IMR-90 (cell line): ENCODE measurements at regions not wholly inside any gene's neighbourhood (a gene's known extent, or its start where the extent isn't known, plus 50 kb on each side); places are given as distances from the start of the nearest gene placed in this dataset.

Experiments used
- ATAC-seq: fragments of 200-7000 bp; cut with Tn5 transposase; 2 replicates; pipeline ENCODE4 v1.9.1; 2020; ENCODE audit warnings: low read depth, mild to moderate bottlenecking, moderate library complexity
- BruUV-seq: library from RNA; stranded (reverse); fragments of 400-500 nt; replicated peaks from 2 replicates; lab custom pipeline; 2021; lab: Mats Ljungman, UMichigan
- CTCF ChIA-PET: fragments of 300-600 bp; formaldehyde crosslinking; extraction: SDS; loops from one replicate; lab custom pipeline; 2021; ENCODE audit warnings: antibody characterized with exemption; lab: Yijun Ruan, JAX
- POLR2A ChIA-PET: fragments of 300-600 bp; sonication (Branson Sonifier 250); formaldehyde crosslinking; loops from one replicate; lab custom pipeline; 2022; ENCODE audit warnings: antibody characterized with exemption; ENCODE audit not compliant: unreplicated experiment; lab: Charles Lee
- DNase-seq: peaks from one replicate; pipeline ENCODE4 v3.0.0; 2013
- H2AFZ ChIP-seq: replicated peaks from 2 replicates; pipeline ENCODE3; 2013; ENCODE audit warnings: low read length, mild to moderate bottlenecking; ENCODE audit not compliant: poor library complexity
- H2AK5ac ChIP-seq: 2 replicates; pipeline ENCODE4 v1.6.1; 2013; ENCODE audit warnings: low read depth, low read length, inconsistent platforms
- H2AK9ac ChIP-seq: replicated peaks from 2 replicates; pipeline ENCODE3; 2013; ENCODE audit warnings: mild to moderate bottlenecking, low read depth, low read length, moderate library complexity; ENCODE audit not compliant: poor library complexity
- H2BK120ac ChIP-seq: 2 replicates; pipeline ENCODE4 v1.6.1; 2013; ENCODE audit warnings: low read depth, low read length, inconsistent platforms
- H2BK15ac ChIP-seq: 3 replicates; pipeline ENCODE4 v1.6.1; 2013; ENCODE audit warnings: low read depth, low read length, inconsistent platforms
- H2BK20ac ChIP-seq: 2 replicates; pipeline ENCODE4 v1.6.1; 2013; ENCODE audit warnings: low read depth, mild to moderate bottlenecking, inconsistent platforms, low read length, moderate library complexity
- H2BK5ac ChIP-seq: 2 replicates; pipeline ENCODE4 v1.6.1; 2013; ENCODE audit warnings: mild to moderate bottlenecking, low read depth, low read length, inconsistent platforms; ENCODE audit not compliant: poor library complexity, severe bottlenecking
- H3K14ac ChIP-seq: replicated peaks from 2 replicates; pipeline ENCODE4 v1.6.1; 2013; ENCODE audit warnings: low read depth, low read length, inconsistent platforms
- H3K18ac ChIP-seq: 2 replicates; pipeline ENCODE4 v1.6.1; 2013; ENCODE audit warnings: low read depth, low read length, control low read depth
- H3K23ac ChIP-seq: 2 replicates; pipeline ENCODE4 v1.6.1; 2013; ENCODE audit warnings: low read depth, low read length, inconsistent platforms
- H3K27ac ChIP-seq: 2 replicates; pipeline ENCODE4 v1.5.1; 2013; ENCODE audit warnings: mild to moderate bottlenecking, control low read depth, low read length; ENCODE audit not compliant: insufficient read depth
- H3K27me3 ChIP-seq: 2 replicates; pipeline ENCODE4 v1.6.1; 2013; ENCODE audit warnings: low read length; ENCODE audit not compliant: control insufficient read depth, insufficient read depth
- H3K36me3 ChIP-seq: 2 replicates; pipeline ENCODE4 v1.6.1; 2013; ENCODE audit warnings: low read length, mixed read lengths; ENCODE audit not compliant: control insufficient read depth, insufficient read depth
- H3K4ac ChIP-seq: 2 replicates; pipeline ENCODE4 v1.6.1; 2013; ENCODE audit warnings: low read depth, low read length, inconsistent platforms
- H3K4me1 ChIP-seq: 2 replicates; pipeline ENCODE4 v1.6.1; 2013; ENCODE audit warnings: low read length, mixed read lengths; ENCODE audit not compliant: control insufficient read depth, insufficient read depth
- H3K4me2 ChIP-seq: 2 replicates; pipeline ENCODE4 v1.6.1; 2013; ENCODE audit warnings: low read depth, mild to moderate bottlenecking, control low read depth, low read length, moderate library complexity
- H3K4me3 ChIP-seq: 2 replicates; pipeline ENCODE4 v1.5.1; 2013; ENCODE audit warnings: low read depth, mild to moderate bottlenecking, control low read depth, low read length, moderate library complexity; ENCODE audit not compliant: insufficient read depth
- H3K56ac ChIP-seq: 2 replicates; pipeline ENCODE4 v1.6.1; 2013; ENCODE audit warnings: low read length, inconsistent platforms; ENCODE audit not compliant: insufficient read depth; ENCODE audit errors: extremely low read depth
- H3K79me1 ChIP-seq, 2 experiments: 2 replicates each; pipeline ENCODE4 v1.6.1; 2013; ENCODE audit warnings: low read length in 2 of 2, inconsistent platforms in 1 of 2, low read depth in 1 of 2
- H3K9ac ChIP-seq: 2 replicates; pipeline ENCODE4 v1.6.1; 2013; ENCODE audit warnings: low read depth, low read length, control low read depth
- H3K9me1 ChIP-seq: 2 replicates; pipeline ENCODE4 v1.6.1; 2013; ENCODE audit warnings: low read length, inconsistent platforms; ENCODE audit not compliant: insufficient read depth
- H3K9me3 ChIP-seq: 2 replicates; pipeline ENCODE4 v1.6.1; 2013; ENCODE audit warnings: low read length; ENCODE audit not compliant: control insufficient read depth, insufficient read depth
- H4K20me1 ChIP-seq: 2 replicates; pipeline ENCODE4 v1.6.1; 2013; ENCODE audit warnings: low read length, inconsistent platforms; ENCODE audit not compliant: insufficient read depth
- H4K5ac ChIP-seq: 2 replicates; pipeline ENCODE4 v1.6.1; 2013; ENCODE audit warnings: mild to moderate bottlenecking, low read depth, low read length, control low read depth
- H4K8ac ChIP-seq, 2 experiments: 2 replicates each; pipeline ENCODE4 v1.6.1; 2013; ENCODE audit warnings: low read depth in 2 of 2, low read length in 2 of 2, control low read depth in 1 of 2, inconsistent platforms in 1 of 2
- H4K91ac ChIP-seq: 2 replicates; pipeline ENCODE4 v1.6.1; 2013; ENCODE audit warnings: low read depth, low read length, inconsistent platforms; ENCODE audit not compliant: insufficient read depth
- BHLHE40 ChIP-seq: fragments of 150-350 bp; IDR thresholded peaks from 2 replicates; pipeline ENCODE4 v1.6.1; 2016; ENCODE audit warnings: mild to moderate bottlenecking, low read depth, low read length
- CEBPB ChIP-seq: IDR thresholded peaks from 2 replicates; pipeline ENCODE4 v1.6.1; 2012; ENCODE audit warnings: low read depth, low read length, improper control_type of control experiment
- CHD1 ChIP-seq: IDR thresholded peaks from 2 replicates; pipeline ENCODE4 v1.6.1; 2012; ENCODE audit warnings: low read depth, low read length, improper control_type of control experiment
- FOS ChIP-seq: fragments of 150-350 bp; IDR thresholded peaks from 2 replicates; pipeline ENCODE4 v1.6.1; 2016; ENCODE audit warnings: low read depth, low read length
- MAFK ChIP-seq: IDR thresholded peaks from 2 replicates; pipeline ENCODE4 v1.6.1; 2012; ENCODE audit warnings: low read depth, low read length, improper control_type of control experiment
- MAZ ChIP-seq: IDR thresholded peaks from 2 replicates; pipeline ENCODE4 v1.6.1; 2012; ENCODE audit warnings: low read depth, mild to moderate bottlenecking, low read length, improper control_type of control experiment, moderate library complexity, borderline replicate concordance
- MXI1 ChIP-seq: IDR thresholded peaks from 2 replicates; pipeline ENCODE4 v1.6.1; 2012; ENCODE audit warnings: low read depth, mild to moderate bottlenecking, low read length, moderate library complexity, borderline replicate concordance
- NFE2L2 ChIP-seq: fragments of 150-350 bp; IDR thresholded peaks from 2 replicates; pipeline ENCODE4 v1.6.1; 2016; ENCODE audit warnings: low read depth, mild to moderate bottlenecking, low read length
- SMC3 ChIP-seq: fragments of 150-350 bp; IDR thresholded peaks from 2 replicates; pipeline ENCODE4 v1.6.1; 2016; ENCODE audit warnings: low read depth, mild to moderate bottlenecking, antibody characterized with exemption, low read length, moderate library complexity
- WGBS, 2 experiments: methylation state at CpG; one replicate each; pipeline versions ENCODE4 v1.1.5 to v1.1.7; 2013; ENCODE audit warnings: missing lambda C conversion rate in 2 of 2; ENCODE audit not compliant: insufficient read length in 1 of 2; ENCODE audit errors: extremely low coverage in 2 of 2; 5-methylcytosine and 5-hydroxymethylcytosine counted together
- dilution Hi-C: fragments of 300-500 bp; cut with HindIII; formaldehyde crosslinking; loops from one replicate; pipeline ENCODE4 v1.14.3; 2018; ENCODE audit warnings: low sequenced_read_pairs; ENCODE audit not compliant: unreplicated experiment
- in situ Hi-C: fragments of 300-500 bp; cut with MboI; formaldehyde crosslinking; loops from 3 replicates; pipeline ENCODE4 v1.14.3; 2019; ENCODE audit warnings: low sequenced_read_pairs, inconsistent platforms, mixed read lengths
- intact Hi-C: fragments of 100-400 bp; cut with micrococcal nuclease; formaldehyde crosslinking; loops from 2 replicates; pipeline ENCODE4 v1.10.0; 2022
- TF ChIP-seq, protein P1 (sequence below): conservative IDR thresholded peaks from 2 replicates; pipeline ENCODE4 v1.5.1; 2012; ENCODE audit warnings: mild to moderate bottlenecking, low read depth, low read length, improper control_type of control experiment
- TF ChIP-seq, protein P2 (sequence below): fragments of 150-350 bp; IDR thresholded peaks from 2 replicates; pipeline ENCODE4 v1.6.1; 2017; ENCODE audit warnings: mild to moderate bottlenecking, antibody characterized with exemption, low read length, low read depth

DNA sequence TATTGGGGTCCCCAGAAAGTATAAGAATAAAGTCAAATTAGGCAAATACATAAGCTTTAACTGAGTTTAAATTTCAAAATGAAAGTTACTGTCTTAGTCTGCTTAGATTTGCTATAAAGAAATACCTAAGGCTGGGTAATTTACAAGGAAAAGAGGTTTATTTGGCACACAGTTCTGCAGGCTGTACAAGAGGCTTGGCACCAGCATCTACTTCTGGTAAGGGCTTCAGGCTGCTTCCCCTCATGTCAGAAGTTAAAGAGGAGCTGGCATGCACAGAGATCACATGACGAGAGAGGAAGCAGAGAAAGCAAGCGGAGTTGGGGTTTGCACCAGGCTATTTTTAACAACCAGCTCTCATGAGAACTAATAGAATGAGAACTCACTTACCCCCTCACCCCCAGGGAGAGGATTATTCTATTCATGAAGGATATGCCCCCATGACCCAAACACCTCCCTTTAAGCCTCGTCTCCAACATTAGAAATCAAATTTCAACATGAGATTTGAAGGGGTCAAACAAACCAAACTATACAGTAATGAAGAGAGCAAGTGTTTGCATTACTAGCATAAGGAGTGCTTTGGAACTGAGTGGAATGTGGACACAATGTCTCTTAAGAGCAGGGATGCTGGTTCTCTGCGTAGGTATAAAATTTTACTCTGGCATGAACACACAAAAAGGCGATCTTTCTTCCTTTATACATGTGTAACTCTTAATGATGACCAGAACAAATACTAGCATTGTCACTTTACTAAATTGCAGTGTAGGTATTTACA, 292.8 kb upstream of the PMFBP1 start (continued):
- TF ChIP-seq BHLHE40, result no peak

DNA sequence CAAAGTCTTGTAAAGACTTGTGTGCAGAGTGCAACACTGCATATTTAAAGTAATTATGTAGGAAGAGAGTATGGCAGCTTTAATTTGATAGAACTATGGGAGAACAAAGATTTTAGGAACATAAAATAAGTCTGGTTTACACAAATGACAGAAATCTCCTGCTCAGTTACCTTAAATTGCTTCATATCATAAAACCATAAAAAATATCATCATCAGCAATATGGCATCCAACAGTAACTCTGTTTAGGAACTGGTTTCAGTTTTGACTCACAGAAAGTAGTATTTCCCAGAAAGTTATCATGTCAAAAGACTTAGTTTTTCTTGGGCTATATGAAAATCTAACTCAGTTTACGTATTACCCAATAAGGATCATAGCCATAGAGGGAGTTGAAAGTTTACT, 292.1 kb upstream of the PMFBP1 start:
- dilution Hi-C loops, result loop anchor here (25.0 kb wide), 1 partner anchor 227 kb away; no protein-coding TSS in a partner anchor
- Histone ChIP-seq H3K56ac (no peak overlapping the region), H3K9me1 (no peaks in the 10 kb centered on the region), H2BK5ac (no peak overlapping the region), H3K4me1 (no peaks in the 10 kb centered on the region), H3K14ac (no peak overlapping the region), H2AK5ac (no peak overlapping the region), H2BK20ac (no peak overlapping the region), H3K4me3 (no peak overlapping the region), H4K8ac (no peak overlapping the region), H4K20me1 (no peaks in the 10 kb centered on the region), H3K27me3 (no peaks in the 10 kb centered on the region), H2AK9ac (no peak overlapping the region), H4K91ac (no peak overlapping the region), H3K36me3 (no peaks in the 10 kb centered on the region), H3K4me2 (no peak overlapping the region), H2AFZ (no peak overlapping the region), H3K4ac (no peak overlapping the region), H3K27ac (no peak overlapping the region), H3K18ac (no peak overlapping the region), H3K9me3 (no peaks in the 10 kb centered on the region), H2BK120ac (no peak overlapping the region), H3K9ac (no peak overlapping the region), H2BK15ac (no peak overlapping the region), H3K23ac (no peak overlapping the region), H3K79me1 (no peaks in the 10 kb centered on the region), H4K5ac (no peak overlapping the region)
- WGBS, 2 experiments, result no CpG with 5 or more reads among the region's 1 CpG
- POLR2A ChIA-PET, result no interaction called here
- intact Hi-C loops, result loop anchor here (10.0 kb wide), 1 partner anchor 1571 kb away; no protein-coding TSS in a partner anchor
- no peak for TF ChIP-seq NFE2L2
- TF ChIP-seq CEBPB, result no peak
- no peak for TF ChIP-seq MXI1
- TF ChIP-seq, protein P1, sequence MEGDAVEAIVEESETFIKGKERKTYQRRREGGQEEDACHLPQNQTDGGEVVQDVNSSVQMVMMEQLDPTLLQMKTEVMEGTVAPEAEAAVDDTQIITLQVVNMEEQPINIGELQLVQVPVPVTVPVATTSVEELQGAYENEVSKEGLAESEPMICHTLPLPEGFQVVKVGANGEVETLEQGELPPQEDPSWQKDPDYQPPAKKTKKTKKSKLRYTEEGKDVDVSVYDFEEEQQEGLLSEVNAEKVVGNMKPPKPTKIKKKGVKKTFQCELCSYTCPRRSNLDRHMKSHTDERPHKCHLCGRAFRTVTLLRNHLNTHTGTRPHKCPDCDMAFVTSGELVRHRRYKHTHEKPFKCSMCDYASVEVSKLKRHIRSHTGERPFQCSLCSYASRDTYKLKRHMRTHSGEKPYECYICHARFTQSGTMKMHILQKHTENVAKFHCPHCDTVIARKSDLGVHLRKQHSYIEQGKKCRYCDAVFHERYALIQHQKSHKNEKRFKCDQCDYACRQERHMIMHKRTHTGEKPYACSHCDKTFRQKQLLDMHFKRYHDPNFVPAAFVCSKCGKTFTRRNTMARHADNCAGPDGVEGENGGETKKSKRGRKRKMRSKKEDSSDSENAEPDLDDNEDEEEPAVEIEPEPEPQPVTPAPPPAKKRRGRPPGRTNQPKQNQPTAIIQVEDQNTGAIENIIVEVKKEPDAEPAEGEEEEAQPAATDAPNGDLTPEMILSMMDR, result no peak
- TF ChIP-seq MAFK, result no peak
- TF ChIP-seq CHD1, result no peak
- TF ChIP-seq, protein P2, sequence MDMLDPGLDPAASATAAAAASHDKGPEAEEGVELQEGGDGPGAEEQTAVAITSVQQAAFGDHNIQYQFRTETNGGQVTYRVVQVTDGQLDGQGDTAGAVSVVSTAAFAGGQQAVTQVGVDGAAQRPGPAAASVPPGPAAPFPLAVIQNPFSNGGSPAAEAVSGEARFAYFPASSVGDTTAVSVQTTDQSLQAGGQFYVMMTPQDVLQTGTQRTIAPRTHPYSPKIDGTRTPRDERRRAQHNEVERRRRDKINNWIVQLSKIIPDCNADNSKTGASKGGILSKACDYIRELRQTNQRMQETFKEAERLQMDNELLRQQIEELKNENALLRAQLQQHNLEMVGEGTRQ, result no peak
- TF ChIP-seq BHLHE40, result no peak
- TF ChIP-seq SMC3, result no peak
- TF ChIP-seq FOS, result no peak
- TF ChIP-seq MAZ, result no peak
- ATAC-seq (no peak), DNase-seq (no peak)
- BruUV-seq, result no TSS peak
- CTCF ChIA-PET, result interaction anchor here (0.6 to 1.7 kb wide), 2 partner anchors 18 to 222 kb away, joined by 3 to 5 read pairs; no protein-coding TSS in a partner anchor
- in situ Hi-C loops, result loop anchor here (5.0 to 10.0 kb wide), 2 partner anchors 227 to 339 kb away; no protein-coding TSS in a partner anchor
